Neural cell (in vitro differentiated cells): ENCODE measurements at regions not wholly inside any gene's neighbourhood (a gene's known extent, or its start where the extent isn't known, plus 50 kb on each side); places are given as distances from the start of the nearest gene placed in this dataset.

Source experiments
- CTCF ChIP-seq: fragments of 450-650 bp; IDR thresholded peaks from 2 replicates; pipeline ENCODE4 v1.5.1; 2014; ENCODE audit warnings: antibody characterized with exemption, mild to moderate bottlenecking, moderate library complexity; ENCODE audit not compliant: poor library complexity, severe bottlenecking
- EP300 ChIP-seq: fragments of 450-650 bp; conservative IDR thresholded peaks from 2 replicates; pipeline ENCODE4 v1.6.1; 2014; ENCODE audit warnings: antibody characterized with exemption, mild to moderate bottlenecking, moderate library complexity; ENCODE audit not compliant: poor library complexity, severe bottlenecking
- EZH2 ChIP-seq: fragments of 200-600, 300-800 bp; shearing (Covaris generic), sonication (generic); IDR thresholded peaks from 2 replicates; pipeline ENCODE4 v1.6.1; 2014; ENCODE audit warnings: antibody characterized with exemption, low read length, borderline replicate concordance, mild to moderate bottlenecking; ENCODE audit not compliant: insufficient read depth, poor library complexity, severe bottlenecking
- POLR2AphosphoS5 ChIP-seq: IDR thresholded peaks from 2 replicates; pipeline ENCODE4 v1.6.1; 2012
- RAD21 ChIP-seq: fragments of 450-650 bp; conservative IDR thresholded peaks from 2 replicates; pipeline ENCODE4 v1.6.1; 2014; ENCODE audit warnings: antibody characterized with exemption, mild to moderate bottlenecking, moderate library complexity
- REST ChIP-seq: IDR thresholded peaks from 2 replicates; pipeline ENCODE4 v1.6.1; 2012; ENCODE audit warnings: borderline replicate concordance
- SMC3 ChIP-seq: fragments of 450-650 bp; conservative IDR thresholded peaks from 2 replicates; pipeline ENCODE4 v1.6.1; 2014; ENCODE audit warnings: antibody characterized with exemption, mild to moderate bottlenecking, moderate library complexity; ENCODE audit not compliant: poor library complexity
- TAF1 ChIP-seq: IDR thresholded peaks from 2 replicates; pipeline ENCODE4 v1.6.1; 2012; ENCODE audit warnings: low read depth

GRCh38 chr14:30267141-30267540, 291.8 kb upstream of the G2E3 start:
- no peak for TF ChIP-seq SMC3
- TF ChIP-seq CTCF, result no peak
- TF ChIP-seq EP300, result no peak
- no peak for TF ChIP-seq REST
- TF ChIP-seq EZH2, result no peak
- TF ChIP-seq RAD21, result no peak
- no peak for TF ChIP-seq POLR2AphosphoS5
- TF ChIP-seq TAF1, result no peak
